ENCODE measurements at regions not wholly inside any gene's neighbourhood (a gene's known extent, or its start where the extent isn't known, plus 50 kb on each side); places are given as distances from the start of the nearest gene placed in this dataset.
A peak's percentile ranks its signal among the peaks of the same experiment; 100 is the strongest.

GRCh38 chr12:4045786-4046494, 172.7 kb upstream of the PARP11 start:
- no peak overlapping the region for H3K27ac ChIP-seq (ENCODE audit: low read depth in 1 of 2, low read length in 1 of 2)
- H3K9me3 ChIP-seq (ENCODE audit: control insufficient read depth in 2 of 2, insufficient read depth in 1 of 2, low read length in 1 of 2): peaks cover 0 to 2% of the 10 kb centered on the region in 2 donors
- no peak overlapping the region for H3K4me3 ChIP-seq (ENCODE audit: low read length in 2 of 2)
- H3K36me3 ChIP-seq (ENCODE audit: control insufficient read depth in 2 of 2, insufficient read depth in 2 of 2, low read length in 1 of 2): no peaks in the 10 kb centered on the region
- peaks cover 0 to 8% of the 10 kb centered on the region in 2 donors for H3K4me1 ChIP-seq (ENCODE audit: control insufficient read depth in 2 of 2, insufficient read depth in 2 of 2, low read length in 2 of 2)
- no peak for DNase-seq (ENCODE audit: low read depth in 6 of 9, low spot score in 9 of 9)
- no peaks in the 10 kb centered on the region for H3K27me3 ChIP-seq (ENCODE audit: control insufficient read depth in 2 of 2, insufficient read depth in 1 of 2, low read length in 1 of 2)
- 86% methylated on average over 16 of the region's 16 CpGs for WGBS

GRCh38 chr12:4044736-4045730, 171.8 kb upstream of the PARP11 start:
- no peaks in the 10 kb centered on the region for H3K27me3 ChIP-seq (ENCODE audit: control insufficient read depth in 2 of 2, insufficient read depth in 1 of 2, low read length in 1 of 2)
- H3K4me3 ChIP-seq (ENCODE audit: low read length in 2 of 2): no peak overlapping the region
- H3K4me1 ChIP-seq (ENCODE audit: control insufficient read depth in 2 of 2, insufficient read depth in 2 of 2, low read length in 2 of 2): peaks cover 0 to 8% of the 10 kb centered on the region in 2 donors
- H3K36me3 ChIP-seq (ENCODE audit: control insufficient read depth in 2 of 2, insufficient read depth in 2 of 2, low read length in 1 of 2): no peaks in the 10 kb centered on the region
- 96% methylated on average over 23 of the region's 23 CpGs for WGBS
- peaks cover 0 to 2% of the 10 kb centered on the region in 2 donors for H3K9me3 ChIP-seq (ENCODE audit: control insufficient read depth in 2 of 2, insufficient read depth in 1 of 2, low read length in 1 of 2)
- no peak overlapping the region for H3K27ac ChIP-seq (ENCODE audit: low read depth in 1 of 2, low read length in 1 of 2)
- no peak for DNase-seq (ENCODE audit: low read depth in 6 of 9, low spot score in 9 of 9)

- no peaks in the 10 kb centered on the region for H3K27me3 ChIP-seq (ENCODE audit: control insufficient read depth in 2 of 2, insufficient read depth in 1 of 2, low read length in 1 of 2)
- peaks cover 0 to 8% of the 10 kb centered on the region in 2 donors for H3K4me1 ChIP-seq (ENCODE audit: control insufficient read depth in 2 of 2, insufficient read depth in 2 of 2, low read length in 2 of 2)
- WGBS: 98% methylated on average over 9 of the region's 9 CpGs
- peaks cover 0 to 2% of the 10 kb centered on the region in 2 donors for H3K9me3 ChIP-seq (ENCODE audit: control insufficient read depth in 2 of 2, insufficient read depth in 1 of 2, low read length in 1 of 2)
- no peaks in the 10 kb centered on the region for H3K36me3 ChIP-seq (ENCODE audit: control insufficient read depth in 2 of 2, insufficient read depth in 2 of 2, low read length in 1 of 2)
- no peak for DNase-seq (ENCODE audit: low read depth in 6 of 9, low spot score in 9 of 9)
- no peak overlapping the region for H3K4me3 ChIP-seq (ENCODE audit: low read length in 2 of 2)
- H3K27ac ChIP-seq (ENCODE audit: low read depth in 1 of 2, low read length in 1 of 2): no peak overlapping the region
These were observed 170.9 kb upstream of the PARP11 start for GRCh38 chr12:4044101-4044500.

- Histone ChIP-seq H3K36me3 (ENCODE audit: control insufficient read depth in 2 of 2, insufficient read depth in 2 of 2, low read length in 1 of 2) (no peaks in the 10 kb centered on the region), H3K9me3 (ENCODE audit: control insufficient read depth in 2 of 2, insufficient read depth in 1 of 2, low read length in 1 of 2) (peaks cover 0 to 2% of the 10 kb centered on the region in 2 donors), H3K27me3 (ENCODE audit: control insufficient read depth in 2 of 2, insufficient read depth in 1 of 2, low read length in 1 of 2) (no peaks in the 10 kb centered on the region), H3K4me1 (ENCODE audit: control insufficient read depth in 2 of 2, insufficient read depth in 2 of 2, low read length in 2 of 2) (peaks cover 0 to 6% of the 10 kb centered on the region in 2 donors), H3K27ac (ENCODE audit: low read depth in 1 of 2, low read length in 1 of 2) (no peak overlapping the region), H3K4me3 (ENCODE audit: low read length in 2 of 2) (no peak overlapping the region)
- no peak for DNase-seq (ENCODE audit: low read depth in 6 of 9, low spot score in 9 of 9)
- WGBS: 77% methylated on average over 7 of the region's 7 CpGs
These were observed 168.1 kb upstream of the PARP11 start for GRCh38 chr12:4041187-4041885.

- H3K4me3 ChIP-seq (ENCODE audit: low read length in 2 of 2): no peak overlapping the region
- no peaks in the 10 kb centered on the region for H3K36me3 ChIP-seq (ENCODE audit: control insufficient read depth in 2 of 2, insufficient read depth in 2 of 2, low read length in 1 of 2)
- H3K4me1 ChIP-seq (ENCODE audit: control insufficient read depth in 2 of 2, insufficient read depth in 2 of 2, low read length in 2 of 2): no peaks in the 10 kb centered on the region
- H3K27me3 ChIP-seq (ENCODE audit: control insufficient read depth in 2 of 2, insufficient read depth in 1 of 2, low read length in 1 of 2): no peaks in the 10 kb centered on the region
- no peak for DNase-seq (ENCODE audit: low read depth in 6 of 9, low spot score in 9 of 9)
- WGBS: 97% methylated on average over 2 of the region's 2 CpGs
- H3K9me3 ChIP-seq (ENCODE audit: control insufficient read depth in 2 of 2, insufficient read depth in 1 of 2, low read length in 1 of 2): no peaks in the 10 kb centered on the region
- no peak overlapping the region for H3K27ac ChIP-seq (ENCODE audit: low read depth in 1 of 2, low read length in 1 of 2)
These were observed 166.7 kb upstream of the PARP11 start for GRCh38 chr12:4039931-4040330.

GRCh38 chr12:4037747-4038312, 164.6 kb upstream of the PARP11 start:
- Histone ChIP-seq H3K27ac (ENCODE audit: low read depth in 1 of 2, low read length in 1 of 2) (no peak overlapping the region), H3K4me3 (ENCODE audit: low read length in 2 of 2) (no peak overlapping the region), H3K4me1 (ENCODE audit: control insufficient read depth in 2 of 2, insufficient read depth in 2 of 2, low read length in 2 of 2) (no peaks in the 10 kb centered on the region), H3K27me3 (ENCODE audit: control insufficient read depth in 2 of 2, insufficient read depth in 1 of 2, low read length in 1 of 2) (no peaks in the 10 kb centered on the region), H3K9me3 (ENCODE audit: control insufficient read depth in 2 of 2, insufficient read depth in 1 of 2, low read length in 1 of 2) (no peaks in the 10 kb centered on the region), H3K36me3 (ENCODE audit: control insufficient read depth in 2 of 2, insufficient read depth in 2 of 2, low read length in 1 of 2) (no peaks in the 10 kb centered on the region)
- WGBS: 39% methylated on average over 4 of the region's 4 CpGs
- DNase-seq (ENCODE audit: low read depth in 6 of 9, low spot score in 9 of 9): peak in 4 of 9 donors; percentile 13 to 46 (median 24)

GRCh38 chr12:4036671-4037271, 163.6 kb upstream of the PARP11 start:
- DNase-seq (ENCODE audit: low read depth in 6 of 9, low spot score in 9 of 9): no peak
- WGBS: 93% methylated on average over 9 of the region's 9 CpGs
- no peak overlapping the region for H3K27ac ChIP-seq (ENCODE audit: low read depth in 1 of 2, low read length in 1 of 2)
- no peaks in the 10 kb centered on the region for H3K36me3 ChIP-seq (ENCODE audit: control insufficient read depth in 2 of 2, insufficient read depth in 2 of 2, low read length in 1 of 2)
- H3K27me3 ChIP-seq (ENCODE audit: control insufficient read depth in 2 of 2, insufficient read depth in 1 of 2, low read length in 1 of 2): peaks cover 2 to 4% of the 10 kb centered on the region in 2 donors
- no peak overlapping the region for H3K4me3 ChIP-seq (ENCODE audit: low read length in 2 of 2)
- H3K4me1 ChIP-seq (ENCODE audit: control insufficient read depth in 2 of 2, insufficient read depth in 2 of 2, low read length in 2 of 2): peaks cover under 1 to 4% of the 10 kb centered on the region in 2 donors
- no peaks in the 10 kb centered on the region for H3K9me3 ChIP-seq (ENCODE audit: control insufficient read depth in 2 of 2, insufficient read depth in 1 of 2, low read length in 1 of 2)

- H3K36me3 ChIP-seq (ENCODE audit: control insufficient read depth in 2 of 2, insufficient read depth in 2 of 2, low read length in 1 of 2): no peaks in the 10 kb centered on the region
- no peaks in the 10 kb centered on the region for H3K9me3 ChIP-seq (ENCODE audit: control insufficient read depth in 2 of 2, insufficient read depth in 1 of 2, low read length in 1 of 2)
- WGBS: 85% methylated on average over 2 of the region's 2 CpGs
- H3K4me1 ChIP-seq (ENCODE audit: control insufficient read depth in 2 of 2, insufficient read depth in 2 of 2, low read length in 2 of 2): peaks cover 4 to 16% of the 10 kb centered on the region in 2 donors
- DNase-seq (ENCODE audit: low read depth in 6 of 9, low spot score in 9 of 9): no peak
- no peak overlapping the region for H3K4me3 ChIP-seq (ENCODE audit: low read length in 2 of 2)
- H3K27ac ChIP-seq (ENCODE audit: low read depth in 1 of 2, low read length in 1 of 2): no peak overlapping the region
- peaks cover 6 to 17% of the 10 kb centered on the region in 2 donors for H3K27me3 ChIP-seq (ENCODE audit: control insufficient read depth in 2 of 2, insufficient read depth in 1 of 2, low read length in 1 of 2)
These were observed 161.7 kb upstream of the PARP11 start for GRCh38 chr12:4034921-4035320.
